Smooth muscle cell (in vitro differentiated cells): ENCODE measurements at regions not wholly inside any gene's neighbourhood (a gene's known extent, or its start where the extent isn't known, plus 50 kb on each side); places are given as distances from the start of the nearest gene placed in this dataset.

Experiments used
- DNase-seq: peaks from one replicate; lab custom pipeline; 2025; ENCODE audit not compliant: unreplicated experiment; lab: John Stamatoyannopoulos, UW
- H2AFZ ChIP-seq: fragments of 200-600 bp; sonication (generic); 2 replicates; pipeline ENCODE4 v1.6.0; 2016; ENCODE audit warnings: antibody characterized with exemption, low read depth, mild to moderate bottlenecking
- H3F3A ChIP-seq: fragments of 200-600 bp; sonication (generic); 2 replicates; pipeline ENCODE4 v1.6.0; 2017; ENCODE audit warnings: antibody characterized with exemption, low read depth
- H3K27ac ChIP-seq: fragments of 200-600 bp; sonication (generic); 2 replicates; pipeline ENCODE4 v1.5.1; 2016; ENCODE audit warnings: low read depth, mild to moderate bottlenecking
- H3K27me3 ChIP-seq: fragments of 200-600 bp; sonication (generic); 2 replicates; pipeline ENCODE4 v1.6.1; 2016; ENCODE audit warnings: low read depth, mild to moderate bottlenecking
- H3K36me3 ChIP-seq: fragments of 200-600 bp; sonication (generic); 2 replicates; pipeline ENCODE4 v1.5.1; 2016; ENCODE audit warnings: low read depth
- H3K4me1 ChIP-seq: fragments of 200-600 bp; sonication (generic); 2 replicates; pipeline ENCODE4 v1.5.1; 2016; ENCODE audit warnings: low read depth
- H3K4me2 ChIP-seq: fragments of 200-600 bp; sonication (generic); 2 replicates; pipeline ENCODE4 v1.6.0; 2016; ENCODE audit warnings: mild to moderate bottlenecking
- H3K4me3 ChIP-seq: fragments of 200-600 bp; sonication (generic); 2 replicates; pipeline ENCODE4 v1.5.1; 2016; ENCODE audit warnings: mild to moderate bottlenecking
- H3K79me2 ChIP-seq: fragments of 200-600 bp; sonication (generic); 2 replicates; pipeline ENCODE4 v1.6.0; 2016; ENCODE audit warnings: low read depth, mild to moderate bottlenecking
- H3K9ac ChIP-seq: fragments of 200-600 bp; sonication (generic); 2 replicates; pipeline ENCODE4 v1.6.0; 2016; ENCODE audit warnings: low read depth
- H3K9me3 ChIP-seq: fragments of 200-600 bp; sonication (generic); replicated peaks from 2 replicates; pipeline ENCODE4 v1.5.1; 2016; ENCODE audit warnings: low read depth
- H4K20me1 ChIP-seq: fragments of 200-600 bp; sonication (generic); 2 replicates; pipeline ENCODE4 v1.6.0; 2016; ENCODE audit warnings: low read depth
- WGBS: methylation state at CpG from one replicate; pipeline ENCODE4 v1.1.7; 2016; ENCODE audit warnings: low lambda C conversion rate; 5-methylcytosine and 5-hydroxymethylcytosine counted together
- TF ChIP-seq, protein P1 (sequence below): fragments of 200-600 bp; sonication (generic); IDR thresholded peaks from 2 replicates; pipeline ENCODE4 v1.5.1; 2017; ENCODE audit warnings: borderline replicate concordance, mild to moderate bottlenecking, antibody characterized with exemption; ENCODE audit not compliant: insufficient read depth, poor library complexity, severe bottlenecking

DNA sequence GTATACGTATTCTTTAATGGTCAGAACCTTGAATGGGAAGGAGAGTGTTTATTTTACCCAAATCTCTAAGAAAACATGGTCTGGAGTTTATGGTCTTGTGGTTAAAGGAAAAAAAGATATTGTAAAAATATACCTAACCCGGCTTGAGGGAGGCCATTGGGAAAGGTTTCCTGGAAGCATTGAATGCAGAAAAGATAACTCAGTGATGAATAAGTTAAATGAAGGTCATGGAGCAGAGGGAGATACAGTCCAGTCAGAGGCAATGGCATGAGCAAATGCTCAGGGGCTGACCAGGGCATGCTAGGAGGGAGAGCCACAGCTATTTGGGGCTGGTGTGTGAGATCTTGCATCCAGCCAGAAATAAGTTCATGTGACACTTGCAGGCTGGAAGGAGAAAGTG lies 430.4 kb upstream of the CDH5 start:
- Histone ChIP-seq H4K20me1 (no peaks in the 10 kb centered on the region), H3K27me3 (no peaks in the 10 kb centered on the region), H3K27ac (no peak overlapping the region), H3K4me3 (no peak overlapping the region), H3K79me2 (no peaks in the 10 kb centered on the region), H3K9me3 (no peaks in the 10 kb centered on the region), H3K4me1 (no peaks in the 10 kb centered on the region), H3F3A (no peaks in the 10 kb centered on the region), H3K9ac (no peak overlapping the region), H3K36me3 (no peaks in the 10 kb centered on the region), H2AFZ (no peak overlapping the region), H3K4me2 (no peak overlapping the region)
- whole genome bisulfite sequencing: 35% methylated on average over 2 of the region's 2 CpGs
- DNase-seq: no peak
- TF ChIP-seq, protein P1, sequence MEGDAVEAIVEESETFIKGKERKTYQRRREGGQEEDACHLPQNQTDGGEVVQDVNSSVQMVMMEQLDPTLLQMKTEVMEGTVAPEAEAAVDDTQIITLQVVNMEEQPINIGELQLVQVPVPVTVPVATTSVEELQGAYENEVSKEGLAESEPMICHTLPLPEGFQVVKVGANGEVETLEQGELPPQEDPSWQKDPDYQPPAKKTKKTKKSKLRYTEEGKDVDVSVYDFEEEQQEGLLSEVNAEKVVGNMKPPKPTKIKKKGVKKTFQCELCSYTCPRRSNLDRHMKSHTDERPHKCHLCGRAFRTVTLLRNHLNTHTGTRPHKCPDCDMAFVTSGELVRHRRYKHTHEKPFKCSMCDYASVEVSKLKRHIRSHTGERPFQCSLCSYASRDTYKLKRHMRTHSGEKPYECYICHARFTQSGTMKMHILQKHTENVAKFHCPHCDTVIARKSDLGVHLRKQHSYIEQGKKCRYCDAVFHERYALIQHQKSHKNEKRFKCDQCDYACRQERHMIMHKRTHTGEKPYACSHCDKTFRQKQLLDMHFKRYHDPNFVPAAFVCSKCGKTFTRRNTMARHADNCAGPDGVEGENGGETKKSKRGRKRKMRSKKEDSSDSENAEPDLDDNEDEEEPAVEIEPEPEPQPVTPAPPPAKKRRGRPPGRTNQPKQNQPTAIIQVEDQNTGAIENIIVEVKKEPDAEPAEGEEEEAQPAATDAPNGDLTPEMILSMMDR: no peak

DNA sequence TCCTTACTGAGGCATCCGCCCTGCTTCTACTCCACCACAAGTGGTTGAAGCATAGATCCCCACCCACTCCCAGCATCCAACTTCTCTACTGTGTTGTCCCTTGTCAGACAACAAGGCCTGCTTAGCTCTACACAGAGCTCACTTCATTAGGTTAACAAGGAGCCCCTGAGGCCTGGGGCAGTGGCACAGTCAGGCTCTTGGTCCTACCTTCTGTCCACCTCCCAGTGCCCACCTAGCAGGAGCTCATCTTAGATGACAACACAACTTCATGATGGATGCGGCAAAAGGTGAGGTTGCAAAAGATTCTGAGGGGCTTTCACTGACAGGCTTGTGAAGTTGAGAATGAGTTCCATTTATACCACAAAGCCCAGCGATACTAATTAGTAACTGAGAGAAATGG lies 432.0 kb upstream of the CDH5 start:
- H4K20me1 ChIP-seq: no peaks in the 10 kb centered on the region
- H2AFZ ChIP-seq: no peak overlapping the region
- no peaks in the 10 kb centered on the region for H3K36me3 ChIP-seq
- H3K9me3 ChIP-seq: no peaks in the 10 kb centered on the region
- H3K27ac ChIP-seq: no peak overlapping the region
- no peaks in the 10 kb centered on the region for H3F3A ChIP-seq
- H3K79me2 ChIP-seq: no peaks in the 10 kb centered on the region
- no peak overlapping the region for H3K4me3 ChIP-seq
- WGBS: 91% methylated on average over 3 of the region's 3 CpGs
- DNase-seq: no peak
- H3K9ac ChIP-seq: no peak overlapping the region
- H3K4me2 ChIP-seq: no peak overlapping the region
- TF ChIP-seq, protein P1: no peak
- H3K27me3 ChIP-seq: no peaks in the 10 kb centered on the region
- H3K4me1 ChIP-seq: no peaks in the 10 kb centered on the region

DNA sequence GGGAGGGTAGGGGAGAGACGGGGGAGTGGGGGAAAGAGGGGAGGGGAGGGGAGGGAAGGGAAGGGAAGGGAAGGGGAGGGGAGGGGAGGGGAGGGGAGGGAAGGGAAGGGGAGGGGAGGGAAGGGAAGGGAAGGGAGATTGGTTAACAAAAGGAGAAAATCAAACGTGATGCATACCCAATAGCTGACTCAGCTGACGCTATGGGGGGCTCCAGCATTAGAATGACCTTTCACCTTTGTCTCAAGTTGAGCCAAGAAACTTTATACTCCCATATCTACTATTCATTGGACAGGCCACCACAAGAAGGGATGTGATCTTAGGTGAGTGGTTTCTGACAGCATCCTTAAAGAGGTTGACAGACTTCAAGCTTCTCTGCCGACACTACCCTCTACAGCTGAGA lies 432.8 kb upstream of the CDH5 start:
- Histone ChIP-seq H3F3A (no peaks in the 10 kb centered on the region), H4K20me1 (no peaks in the 10 kb centered on the region), H3K9me3 (no peaks in the 10 kb centered on the region), H2AFZ (no peak overlapping the region), H3K4me3 (no peak overlapping the region), H3K79me2 (no peaks in the 10 kb centered on the region), H3K9ac (no peak overlapping the region), H3K27ac (no peak overlapping the region), H3K27me3 (no peaks in the 10 kb centered on the region), H3K36me3 (no peaks in the 10 kb centered on the region), H3K4me1 (no peaks in the 10 kb centered on the region), H3K4me2 (no peak overlapping the region)
- TF ChIP-seq, protein P1: no peak
- DNase-seq: no peak
- WGBS: 98% methylated on average over 2 of the region's 4 CpGs

DNA sequence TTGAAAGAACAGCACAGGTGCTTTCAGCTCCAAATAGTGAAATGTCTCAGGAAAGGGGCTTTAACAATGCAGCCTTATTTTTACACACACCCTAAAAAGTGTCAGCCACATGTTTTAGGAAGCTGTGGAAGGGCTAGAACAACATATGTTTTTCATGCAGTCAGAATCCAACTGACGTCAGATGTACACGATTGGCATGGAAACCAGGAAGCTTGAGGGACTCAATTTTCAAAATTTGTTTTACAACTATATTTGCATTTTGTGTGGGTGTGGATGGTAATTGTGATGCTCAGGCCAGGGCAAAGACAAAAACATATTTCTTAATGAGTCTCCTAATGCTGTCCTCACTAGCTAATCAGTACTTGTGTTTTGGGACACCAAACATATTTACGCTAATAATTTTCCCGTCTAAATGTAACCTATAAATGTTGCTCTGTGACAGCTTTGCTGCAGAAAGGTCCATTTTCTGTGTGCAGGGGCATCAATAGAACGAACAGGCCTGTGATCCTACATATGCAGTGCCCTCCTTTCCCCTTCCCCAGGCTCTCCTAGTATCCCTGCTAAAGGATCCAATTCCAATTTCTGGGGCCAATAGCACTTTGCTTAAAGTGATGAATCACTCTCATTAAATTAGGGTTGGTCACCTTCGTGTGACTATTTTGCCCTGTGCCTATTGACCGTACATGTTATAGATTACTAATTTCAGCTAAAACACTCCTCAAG lies 434.0 kb upstream of the CDH5 start:
- H3K36me3 ChIP-seq: no peaks in the 10 kb centered on the region
- H3K4me3 ChIP-seq: no peak overlapping the region
- H3K27ac ChIP-seq: no peak overlapping the region
- no peak overlapping the region for H3K9ac ChIP-seq
- H3K79me2 ChIP-seq: no peaks in the 10 kb centered on the region
- H3K4me1 ChIP-seq: no peaks in the 10 kb centered on the region
- no peaks in the 10 kb centered on the region for H3K9me3 ChIP-seq
- no peaks in the 10 kb centered on the region for H3F3A ChIP-seq
- H3K27me3 ChIP-seq: no peaks in the 10 kb centered on the region
- no peak overlapping the region for H3K4me2 ChIP-seq
- H4K20me1 ChIP-seq: no peaks in the 10 kb centered on the region
- no peak overlapping the region for H2AFZ ChIP-seq
- no peak for DNase-seq
- WGBS: 87% methylated on average over 7 of the region's 7 CpGs
- TF ChIP-seq, protein P1: no peak
